ENCODE measurements at regions not wholly inside any gene's neighbourhood (a gene's known extent, or its start where the extent isn't known, plus 50 kb on each side); places are given as distances from the start of the nearest gene placed in this dataset.

GRCh38 chr10:20399772-20400171, 497.3 kb downstream of the NEBL start:
- TF ChIP-seq EZH2 (IDR thresholded peaks at IDR 0.05), result no peak
- no peak for TF ChIP-seq POLR2AphosphoS5 (IDR thresholded peaks at IDR 0.05; ENCODE audit: borderline replicate concordance, low read depth, low read length)
